ENCODE measurements at regions not wholly inside any gene's neighbourhood (a gene's known extent, or its start where the extent isn't known, plus 50 kb on each side); places are given as distances from the start of the nearest gene placed in this dataset.
"Not testable (repeated sequence)": the region's sequence is repeated elsewhere in the genome, so short reads cannot be mapped to it uniquely, and the experiment has no call there.

- DNase-seq = no peak
Observed at GRCh38 chr22:48404801-48405447, 1422.7 kb downstream of the BRD1 start.

GRCh38 chr22:48403521-48404403 is 1423.9 kb downstream of the BRD1 start:
- no peak for DNase-seq

GRCh38 chr22:48402591-48403031 is 1425.1 kb downstream of the BRD1 start:
- no peak for DNase-seq

- DNase-seq = not testable (repeated sequence)
Observed at GRCh38 chr22:48401523-48401922, 1426.2 kb downstream of the BRD1 start.

GRCh38 chr22:48398181-48398905 is 1429.3 kb downstream of the BRD1 start:
- no peak for DNase-seq

- DNase-seq = no peak
Observed at GRCh38 chr22:48397531-48398180, 1430.0 kb downstream of the BRD1 start.

- no peak for DNase-seq
Observed at GRCh38 chr22:48396785-48397530, 1430.7 kb downstream of the BRD1 start.

- DNase-seq = no peak
Observed at GRCh38 chr22:48396091-48396784, 1431.4 kb downstream of the BRD1 start.

GRCh38 chr22:48395201-48395600 is 1432.5 kb downstream of the BRD1 start:
- DNase-seq = no peak

- DNase-seq = no peak
Observed at GRCh38 chr22:48394787-48395186, 1432.9 kb downstream of the BRD1 start.

GRCh38 chr22:48393885-48394284 is 1433.8 kb downstream of the BRD1 start:
- DNase-seq = no peak

- DNase-seq = no peak
Observed at GRCh38 chr22:48393041-48393370, 1434.7 kb downstream of the BRD1 start.

- no peak for DNase-seq
Observed at GRCh38 chr22:48391820-48392219, 1435.9 kb downstream of the BRD1 start.

GRCh38 chr22:48391171-48391711 is 1436.4 kb downstream of the BRD1 start:
- DNase-seq = no peak

GRCh38 chr22:48389916-48390315 is 1437.8 kb downstream of the BRD1 start:
- no peak for DNase-seq

GRCh38 chr22:48382197-48382596 is 1445.5 kb downstream of the BRD1 start:
- DNase-seq = no peak

- DNase-seq = no peak
Observed at GRCh38 chr22:48380016-48380665, 1447.5 kb downstream of the BRD1 start.

GRCh38 chr22:48379371-48379770 is 1448.3 kb downstream of the BRD1 start:
- no peak for DNase-seq

GRCh38 chr22:48378673-48379072 is 1449.0 kb downstream of the BRD1 start:
- no peak for DNase-seq

- no peak for DNase-seq
Observed at GRCh38 chr22:48376936-48377712, 1450.5 kb downstream of the BRD1 start.
